ENCODE measurements at regions not wholly inside any gene's neighbourhood (a gene's known extent, or its start where the extent isn't known, plus 50 kb on each side); places are given as distances from the start of the nearest gene placed in this dataset.

DNA sequence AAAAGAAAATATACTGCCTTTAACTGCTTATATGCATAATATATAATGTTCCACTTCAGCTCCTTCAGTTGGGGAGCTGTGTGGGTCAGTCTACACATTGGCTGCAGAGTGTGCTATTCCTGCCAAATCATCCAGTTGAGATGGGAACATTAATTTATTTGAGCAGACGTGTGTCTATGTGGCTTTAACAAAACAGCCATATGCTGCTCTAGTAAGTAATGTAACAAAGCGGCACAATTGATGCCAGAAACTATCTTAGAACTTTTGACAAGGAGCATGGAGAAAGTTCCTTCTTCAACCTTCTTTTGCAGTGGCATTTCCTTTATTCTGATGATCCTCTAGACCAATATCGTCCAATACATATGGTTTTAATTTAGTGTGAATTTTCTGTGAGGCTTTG is 285.9 kb upstream of the C1orf87 start:
- TF ChIP-seq, protein P1, sequence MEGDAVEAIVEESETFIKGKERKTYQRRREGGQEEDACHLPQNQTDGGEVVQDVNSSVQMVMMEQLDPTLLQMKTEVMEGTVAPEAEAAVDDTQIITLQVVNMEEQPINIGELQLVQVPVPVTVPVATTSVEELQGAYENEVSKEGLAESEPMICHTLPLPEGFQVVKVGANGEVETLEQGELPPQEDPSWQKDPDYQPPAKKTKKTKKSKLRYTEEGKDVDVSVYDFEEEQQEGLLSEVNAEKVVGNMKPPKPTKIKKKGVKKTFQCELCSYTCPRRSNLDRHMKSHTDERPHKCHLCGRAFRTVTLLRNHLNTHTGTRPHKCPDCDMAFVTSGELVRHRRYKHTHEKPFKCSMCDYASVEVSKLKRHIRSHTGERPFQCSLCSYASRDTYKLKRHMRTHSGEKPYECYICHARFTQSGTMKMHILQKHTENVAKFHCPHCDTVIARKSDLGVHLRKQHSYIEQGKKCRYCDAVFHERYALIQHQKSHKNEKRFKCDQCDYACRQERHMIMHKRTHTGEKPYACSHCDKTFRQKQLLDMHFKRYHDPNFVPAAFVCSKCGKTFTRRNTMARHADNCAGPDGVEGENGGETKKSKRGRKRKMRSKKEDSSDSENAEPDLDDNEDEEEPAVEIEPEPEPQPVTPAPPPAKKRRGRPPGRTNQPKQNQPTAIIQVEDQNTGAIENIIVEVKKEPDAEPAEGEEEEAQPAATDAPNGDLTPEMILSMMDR (IDR thresholded peaks at IDR 0.05) = no peak
- no peak for TF ChIP-seq POLR2A (IDR thresholded peaks at IDR 0.05)

Measured in breast epithelium (tissue), 3 donors.